ENCODE measurements at regions not wholly inside any gene's neighbourhood (a gene's known extent, or its start where the extent isn't known, plus 50 kb on each side); places are given as distances from the start of the nearest gene placed in this dataset.

DNA sequence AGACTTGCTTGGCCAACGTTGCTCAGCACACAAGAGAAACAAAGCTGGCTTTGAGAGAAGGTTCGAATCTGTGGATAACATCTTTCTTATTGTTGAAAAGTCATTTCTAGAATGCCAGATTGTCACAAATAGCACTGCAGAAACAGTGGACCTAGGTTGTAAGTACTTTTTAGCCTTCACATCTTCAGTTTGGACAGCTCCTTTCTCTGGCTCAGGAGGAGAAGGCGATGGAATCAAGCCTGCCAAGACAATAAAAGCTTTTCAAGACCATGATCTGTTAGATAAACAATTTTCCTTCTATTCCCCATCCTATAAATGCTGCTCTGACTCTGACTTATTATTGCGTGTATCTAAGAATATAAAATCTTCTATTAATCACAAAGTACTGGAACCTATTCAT lies 615.2 kb upstream of the SEMA6A start:
- Histone ChIP-seq H3K4me3 (ENCODE audit: low read depth, low read length) (no peak overlapping the region), H3K27ac (ENCODE audit: low read depth, low read length) (no peak overlapping the region)

DNA sequence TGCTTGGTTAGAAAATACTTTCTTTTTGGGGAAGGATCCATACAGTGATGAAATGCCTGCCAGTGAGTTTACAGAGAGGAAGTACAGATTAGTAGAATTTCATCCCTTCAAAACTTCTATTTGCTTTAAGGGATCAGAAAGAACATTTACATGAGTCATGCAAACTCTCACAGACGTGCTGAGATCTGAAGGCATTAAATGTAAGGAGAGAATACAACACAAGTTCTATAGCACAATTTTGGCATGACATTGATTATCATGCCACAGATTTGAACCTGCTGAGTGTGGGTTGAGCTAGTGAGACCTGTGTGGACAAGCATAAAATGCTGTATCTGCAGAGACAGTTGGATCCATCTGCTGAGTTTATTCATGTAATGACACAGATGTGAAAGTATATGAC lies 613.6 kb upstream of the SEMA6A start:
- H3K9ac ChIP-seq (ENCODE audit: low read depth, low read length): no peak overlapping the region
- H3K27ac ChIP-seq (ENCODE audit: low read depth, low read length): no peak overlapping the region
- peaks cover 3% of the 10 kb centered on the region; the same call in 1 of the 2 replicates for H3K4me1 ChIP-seq (ENCODE audit: control insufficient read depth, insufficient read depth, low read length)
- no peaks in the 10 kb centered on the region for H3K9me3 ChIP-seq (ENCODE audit: control insufficient read depth, insufficient read depth, low read length)
- no peaks in the 10 kb centered on the region for H3K36me3 ChIP-seq (ENCODE audit: control insufficient read depth, insufficient read depth, low read length)
- no peak overlapping the region for H3K4me3 ChIP-seq (ENCODE audit: low read depth, low read length)
- H3K27me3 ChIP-seq (ENCODE audit: control insufficient read depth, insufficient read depth, low read length): no peaks in the 10 kb centered on the region

More for the DNA sequence above, 615.2 kb upstream of the SEMA6A start:
- no peaks in the 10 kb centered on the region for H3K9me3 ChIP-seq (ENCODE audit: control insufficient read depth, insufficient read depth, low read length)
- peaks cover 3% of the 10 kb centered on the region; the same call in 1 of the 2 replicates for H3K4me1 ChIP-seq (ENCODE audit: control insufficient read depth, insufficient read depth, low read length)
- no peaks in the 10 kb centered on the region for H3K27me3 ChIP-seq (ENCODE audit: control insufficient read depth, insufficient read depth, low read length)
- no peak overlapping the region for H3K9ac ChIP-seq (ENCODE audit: low read depth, low read length)
- no peaks in the 10 kb centered on the region for H3K36me3 ChIP-seq (ENCODE audit: control insufficient read depth, insufficient read depth, low read length)

DNA sequence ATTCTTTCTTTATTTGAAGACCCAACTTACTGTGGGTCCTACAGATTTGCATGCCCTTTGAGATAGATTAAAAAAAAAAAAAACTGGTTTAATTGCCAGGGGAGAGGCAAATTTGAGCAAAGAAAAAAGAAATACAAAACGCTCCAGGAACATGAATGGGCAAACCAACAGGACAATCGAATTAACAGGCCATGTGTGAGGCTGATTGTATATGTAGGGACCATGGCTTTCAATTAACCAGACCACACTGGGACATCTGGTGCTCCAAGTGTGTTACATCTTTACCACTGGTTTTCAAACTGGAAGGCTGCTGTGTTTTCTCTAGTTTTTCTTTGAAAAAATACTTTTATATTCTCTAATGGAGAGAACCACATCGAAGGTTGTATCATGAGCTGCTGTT lies 612.1 kb upstream of the SEMA6A start:
- Histone ChIP-seq H3K9me3 (ENCODE audit: control insufficient read depth, insufficient read depth, low read length) (no peaks in the 10 kb centered on the region), H3K36me3 (ENCODE audit: control insufficient read depth, insufficient read depth, low read length) (no peaks in the 10 kb centered on the region), H3K27ac (ENCODE audit: low read depth, low read length) (no peak overlapping the region), H3K9ac (ENCODE audit: low read depth, low read length) (no peak overlapping the region), H3K4me3 (ENCODE audit: low read depth, low read length) (no peak overlapping the region), H3K27me3 (ENCODE audit: control insufficient read depth, insufficient read depth, low read length) (no peaks in the 10 kb centered on the region), H3K4me1 (ENCODE audit: control insufficient read depth, insufficient read depth, low read length) (peaks cover 3% of the 10 kb centered on the region; the same call in 1 of the 2 replicates)

DNA sequence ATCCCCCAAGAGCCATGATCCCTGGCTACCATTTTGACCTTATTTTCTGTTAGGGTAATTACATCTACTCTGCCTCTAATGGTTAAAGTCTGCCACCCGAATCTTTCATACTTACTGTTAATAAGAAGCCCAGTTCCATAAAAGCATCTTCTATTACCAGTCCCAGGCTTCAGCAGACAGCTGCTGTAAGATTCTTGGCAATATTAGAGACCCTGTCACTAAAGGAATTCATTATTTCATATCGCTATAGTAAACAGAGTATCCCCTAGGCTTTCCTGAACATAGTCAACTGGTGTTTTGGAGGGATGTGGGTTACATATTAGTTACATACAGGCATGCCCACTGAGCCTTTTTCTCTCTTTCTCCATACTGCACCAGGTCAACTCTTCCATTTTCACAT lies 608.7 kb upstream of the SEMA6A start:
- no peak overlapping the region for H3K27ac ChIP-seq (ENCODE audit: low read depth, low read length)
- H3K4me1 ChIP-seq (ENCODE audit: control insufficient read depth, insufficient read depth, low read length): no peaks in the 10 kb centered on the region
- no peak overlapping the region for H3K9ac ChIP-seq (ENCODE audit: low read depth, low read length)

DNA sequence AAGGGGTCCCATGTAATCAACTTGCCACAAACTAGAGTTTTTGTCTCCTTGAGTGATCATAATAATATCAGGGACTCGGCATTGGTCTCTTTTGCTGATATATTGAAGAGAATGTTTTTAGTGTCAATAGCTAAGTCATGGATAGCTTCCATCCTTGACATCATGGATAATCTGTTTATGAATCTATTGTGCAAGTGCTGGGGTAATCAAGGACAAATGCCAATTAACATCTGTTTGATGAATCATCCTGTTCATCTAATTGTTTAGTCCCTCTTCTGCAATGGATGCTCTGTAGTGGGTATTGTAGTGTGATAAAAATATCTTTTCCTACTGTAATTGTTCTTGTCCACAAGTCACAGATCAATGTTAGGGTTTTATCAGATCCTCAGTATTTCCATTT lies 607.5 kb upstream of the SEMA6A start:
- Histone ChIP-seq H3K36me3 (ENCODE audit: control insufficient read depth, insufficient read depth, low read length) (no peaks in the 10 kb centered on the region), H3K4me3 (ENCODE audit: low read depth, low read length) (no peak overlapping the region), H3K9ac (ENCODE audit: low read depth, low read length) (no peak overlapping the region), H3K9me3 (ENCODE audit: control insufficient read depth, insufficient read depth, low read length) (no peaks in the 10 kb centered on the region), H3K27ac (ENCODE audit: low read depth, low read length) (no peak overlapping the region), H3K27me3 (ENCODE audit: control insufficient read depth, insufficient read depth, low read length) (no peaks in the 10 kb centered on the region), H3K4me1 (ENCODE audit: control insufficient read depth, insufficient read depth, low read length) (no peaks in the 10 kb centered on the region)

More for the DNA sequence above, 608.7 kb upstream of the SEMA6A start:
- no peaks in the 10 kb centered on the region for H3K27me3 ChIP-seq (ENCODE audit: control insufficient read depth, insufficient read depth, low read length)
- H3K9me3 ChIP-seq (ENCODE audit: control insufficient read depth, insufficient read depth, low read length): no peaks in the 10 kb centered on the region
- H3K36me3 ChIP-seq (ENCODE audit: control insufficient read depth, insufficient read depth, low read length): no peaks in the 10 kb centered on the region
- no peak overlapping the region for H3K4me3 ChIP-seq (ENCODE audit: low read depth, low read length)

DNA sequence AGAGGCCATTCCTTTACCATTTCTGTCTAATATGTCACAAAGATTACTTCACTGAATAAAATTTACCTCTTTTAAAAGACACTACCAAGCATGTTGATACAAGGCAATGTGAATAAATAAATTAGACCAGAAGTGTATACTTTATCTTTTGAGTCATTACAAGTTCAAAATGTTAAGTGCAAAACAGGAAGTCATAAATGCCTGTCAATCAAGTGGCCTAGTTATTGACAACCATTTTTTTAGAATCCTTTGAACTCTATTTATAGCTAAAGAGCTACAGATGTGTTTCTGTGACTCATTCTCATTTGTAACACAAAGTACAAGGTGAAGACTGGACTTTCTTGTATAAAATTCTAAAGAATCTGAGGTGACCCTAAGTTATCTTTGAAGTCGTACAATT lies 602.7 kb upstream of the SEMA6A start:
- H3K4me1 ChIP-seq (ENCODE audit: control insufficient read depth, insufficient read depth, low read length): no peaks in the 10 kb centered on the region
- H3K27ac ChIP-seq (ENCODE audit: low read depth, low read length): no peak overlapping the region
- no peaks in the 10 kb centered on the region for H3K9me3 ChIP-seq (ENCODE audit: control insufficient read depth, insufficient read depth, low read length)
- H3K4me3 ChIP-seq (ENCODE audit: low read depth, low read length): no peak overlapping the region
- no peaks in the 10 kb centered on the region for H3K36me3 ChIP-seq (ENCODE audit: control insufficient read depth, insufficient read depth, low read length)
- no peaks in the 10 kb centered on the region for H3K27me3 ChIP-seq (ENCODE audit: control insufficient read depth, insufficient read depth, low read length)
- no peak overlapping the region for H3K9ac ChIP-seq (ENCODE audit: low read depth, low read length)

DNA sequence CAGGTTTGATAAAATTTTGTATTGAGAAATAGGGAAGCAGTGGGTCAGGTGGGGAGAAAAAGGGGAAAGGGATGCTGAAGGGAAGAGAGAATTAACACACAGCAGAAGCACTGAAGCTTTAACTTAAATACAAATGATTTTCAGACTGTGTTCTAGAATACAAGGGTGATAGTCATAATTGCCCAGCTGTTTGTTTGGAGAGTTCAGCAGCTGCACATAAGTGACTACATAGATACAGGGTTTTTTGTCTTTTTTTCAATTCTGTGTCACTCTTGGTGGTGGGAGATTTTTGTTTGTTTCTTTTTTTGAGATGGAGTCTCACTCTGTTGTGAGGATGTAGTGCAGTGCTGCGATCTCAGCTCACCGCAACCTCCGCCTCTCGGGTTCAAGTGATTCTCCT lies 590.4 kb upstream of the SEMA6A start:
- Histone ChIP-seq H3K36me3 (ENCODE audit: control insufficient read depth, insufficient read depth, low read length) (no peaks in the 10 kb centered on the region), H3K9me3 (ENCODE audit: control insufficient read depth, insufficient read depth, low read length) (no peaks in the 10 kb centered on the region), H3K9ac (ENCODE audit: low read depth, low read length) (no peak overlapping the region), H3K27me3 (ENCODE audit: control insufficient read depth, insufficient read depth, low read length) (no peaks in the 10 kb centered on the region), H3K27ac (ENCODE audit: low read depth, low read length) (no peak overlapping the region), H3K4me3 (ENCODE audit: low read depth, low read length) (no peak overlapping the region), H3K4me1 (ENCODE audit: control insufficient read depth, insufficient read depth, low read length) (peaks cover 19% of the 10 kb centered on the region; the same call in 1 of the 2 replicates)

DNA sequence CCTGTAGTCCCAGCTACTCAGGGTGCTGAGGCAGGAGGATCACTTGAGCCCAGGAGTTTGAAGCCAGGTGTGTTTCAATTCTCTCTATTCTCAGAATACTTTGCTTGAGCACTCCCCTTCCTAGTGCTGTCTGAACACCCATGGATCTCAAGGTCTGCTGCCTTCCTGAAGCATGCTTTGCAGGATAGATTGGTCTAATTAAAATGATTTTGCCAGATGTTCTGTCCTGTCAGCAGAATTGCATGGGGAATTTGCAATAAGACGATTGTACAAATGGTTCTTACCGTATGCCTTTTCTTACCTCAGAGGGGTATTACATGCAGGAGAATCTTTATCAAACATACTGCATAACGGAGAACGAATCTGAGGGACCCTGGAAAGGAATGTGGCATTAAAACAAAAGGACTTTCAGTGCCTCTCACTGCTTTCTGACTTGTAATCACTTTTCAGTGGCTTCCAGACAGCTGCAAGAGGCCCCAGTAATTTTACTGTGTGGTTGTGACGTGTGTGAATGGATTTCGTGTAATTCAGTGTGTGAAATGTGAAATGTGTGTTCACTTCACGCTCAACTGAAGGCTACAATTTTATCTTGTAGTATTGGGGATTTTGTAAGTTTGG lies 587.2 kb upstream of the SEMA6A start:
- H3K36me3 ChIP-seq (ENCODE audit: control insufficient read depth, insufficient read depth, low read length): no peaks in the 10 kb centered on the region
- H3K4me3 ChIP-seq (ENCODE audit: low read depth, low read length): no peak overlapping the region
- H3K27me3 ChIP-seq (ENCODE audit: control insufficient read depth, insufficient read depth, low read length): no peaks in the 10 kb centered on the region
- no peaks in the 10 kb centered on the region for H3K9me3 ChIP-seq (ENCODE audit: control insufficient read depth, insufficient read depth, low read length)
- peaks cover 31% of the 10 kb centered on the region for H3K4me1 ChIP-seq (ENCODE audit: control insufficient read depth, insufficient read depth, low read length)
- no peak overlapping the region for H3K27ac ChIP-seq (ENCODE audit: low read depth, low read length)
- H3K9ac ChIP-seq (ENCODE audit: low read depth, low read length): no peak overlapping the region

DNA sequence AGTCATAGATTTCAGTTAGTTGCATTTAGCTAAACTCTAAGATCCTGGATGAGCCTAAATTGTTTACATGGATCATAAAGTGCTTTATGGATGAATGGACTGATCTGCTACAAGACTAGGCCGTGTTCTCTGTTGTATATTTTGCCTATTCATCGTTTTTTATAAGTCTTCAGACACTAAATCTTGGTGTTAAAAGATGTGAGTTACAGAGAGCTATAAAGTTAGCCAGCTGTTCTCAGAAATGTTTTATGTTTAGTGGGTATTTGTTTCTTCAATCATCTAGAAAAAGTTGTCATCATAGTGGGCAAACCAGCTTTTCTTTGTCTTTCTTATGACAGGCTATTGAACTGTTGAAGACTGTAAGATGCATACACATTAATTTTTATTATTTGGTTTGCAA lies 585.8 kb upstream of the SEMA6A start:
- no peaks in the 10 kb centered on the region for H3K36me3 ChIP-seq (ENCODE audit: control insufficient read depth, insufficient read depth, low read length)

DNA sequence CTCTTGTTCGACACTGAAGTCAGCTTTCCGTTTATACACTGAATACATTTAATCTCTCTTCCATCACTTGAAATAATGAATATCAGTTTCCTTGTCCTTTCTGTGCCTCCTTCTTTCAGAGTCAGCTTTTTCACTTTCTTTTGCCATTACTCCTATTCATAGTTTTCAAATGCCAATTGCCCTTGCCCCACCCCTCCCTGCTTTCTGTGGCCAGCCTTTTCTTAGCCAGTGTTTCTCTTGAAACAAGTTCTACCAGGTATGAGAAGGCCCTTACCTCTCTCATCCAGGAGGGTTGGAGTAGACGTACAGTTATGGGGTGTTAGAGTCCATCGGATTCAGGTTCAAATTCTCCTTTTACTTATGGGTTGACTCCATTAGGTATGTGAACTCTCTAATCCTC lies 574.7 kb upstream of the SEMA6A start:
- no peak overlapping the region for H3K9ac ChIP-seq (ENCODE audit: low read depth, low read length)
- H3K27ac ChIP-seq (ENCODE audit: low read depth, low read length): no peak overlapping the region
- H3K27me3 ChIP-seq (ENCODE audit: control insufficient read depth, insufficient read depth, low read length): no peaks in the 10 kb centered on the region
- H3K36me3 ChIP-seq (ENCODE audit: control insufficient read depth, insufficient read depth, low read length): no peaks in the 10 kb centered on the region
- H3K4me1 ChIP-seq (ENCODE audit: control insufficient read depth, insufficient read depth, low read length): peaks cover 4% of the 10 kb centered on the region; the same call in 1 of the 2 replicates
- no peak overlapping the region for H3K4me3 ChIP-seq (ENCODE audit: low read depth, low read length)
- no peaks in the 10 kb centered on the region for H3K9me3 ChIP-seq (ENCODE audit: control insufficient read depth, insufficient read depth, low read length)

More for the DNA sequence above, 585.8 kb upstream of the SEMA6A start:
- Histone ChIP-seq H3K27me3 (ENCODE audit: control insufficient read depth, insufficient read depth, low read length) (no peaks in the 10 kb centered on the region), H3K4me1 (ENCODE audit: control insufficient read depth, insufficient read depth, low read length) (peaks cover 23% of the 10 kb centered on the region), H3K9me3 (ENCODE audit: control insufficient read depth, insufficient read depth, low read length) (no peaks in the 10 kb centered on the region), H3K27ac (ENCODE audit: low read depth, low read length) (no peak overlapping the region), H3K4me3 (ENCODE audit: low read depth, low read length) (no peak overlapping the region), H3K9ac (ENCODE audit: low read depth, low read length) (no peak overlapping the region)

DNA sequence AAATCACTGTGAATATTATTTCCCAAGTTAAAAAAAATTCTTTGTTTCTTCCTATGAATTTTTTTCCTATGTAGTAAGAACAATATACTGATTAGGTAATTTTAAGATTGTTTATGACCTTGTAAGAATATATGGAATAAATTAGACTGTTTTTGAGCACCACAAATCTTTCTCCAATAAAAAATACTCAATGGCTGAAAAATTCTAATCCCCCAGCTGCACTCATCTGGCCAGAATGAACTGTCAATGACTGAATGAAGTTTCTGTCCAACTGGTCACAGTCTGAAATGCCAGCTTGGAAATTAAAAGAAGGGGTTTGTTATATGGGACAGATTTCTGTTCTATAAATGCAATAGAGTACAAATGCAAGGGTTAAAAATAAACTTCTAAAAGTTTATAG lies 569.5 kb upstream of the SEMA6A start:
- H3K4me3 ChIP-seq (ENCODE audit: low read depth, low read length): no peak overlapping the region
- no peaks in the 10 kb centered on the region for H3K36me3 ChIP-seq (ENCODE audit: control insufficient read depth, insufficient read depth, low read length)
- no peak overlapping the region for H3K9ac ChIP-seq (ENCODE audit: low read depth, low read length)
- H3K27me3 ChIP-seq (ENCODE audit: control insufficient read depth, insufficient read depth, low read length): no peaks in the 10 kb centered on the region
- no peak overlapping the region for H3K27ac ChIP-seq (ENCODE audit: low read depth, low read length)
- H3K9me3 ChIP-seq (ENCODE audit: control insufficient read depth, insufficient read depth, low read length): no peaks in the 10 kb centered on the region
- H3K4me1 ChIP-seq (ENCODE audit: control insufficient read depth, insufficient read depth, low read length): no peaks in the 10 kb centered on the region
